ENCODE measurements at regions not wholly inside any gene's neighbourhood (a gene's known extent, or its start where the extent isn't known, plus 50 kb on each side); places are given as distances from the start of the nearest gene placed in this dataset.
"Not testable (repeated sequence)": the region's sequence is repeated elsewhere in the genome, so short reads cannot be mapped to it uniquely, and the experiment has no call there.

DNA sequence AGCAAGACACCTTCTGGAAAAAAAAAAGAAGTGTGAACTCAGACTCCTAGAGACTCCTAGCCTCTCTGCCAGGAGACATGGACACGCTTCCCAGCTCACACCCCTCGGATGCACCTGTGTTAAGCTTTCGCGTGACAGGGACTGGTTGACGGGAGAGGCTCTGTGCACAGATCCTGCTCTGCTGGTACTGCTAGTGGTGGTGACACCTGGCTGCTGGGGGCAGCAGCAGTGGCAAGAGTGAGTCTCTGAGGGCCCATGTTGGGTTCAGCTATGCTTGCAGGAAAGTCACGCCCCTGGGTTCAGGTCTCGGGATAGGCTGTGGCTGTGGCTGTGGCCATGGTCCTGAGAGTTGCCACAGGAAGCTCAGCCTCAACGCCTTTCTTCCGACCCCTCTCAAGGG, 81.1 kb downstream of the XRCC2 start:
- no peak for DNase-seq

DNA sequence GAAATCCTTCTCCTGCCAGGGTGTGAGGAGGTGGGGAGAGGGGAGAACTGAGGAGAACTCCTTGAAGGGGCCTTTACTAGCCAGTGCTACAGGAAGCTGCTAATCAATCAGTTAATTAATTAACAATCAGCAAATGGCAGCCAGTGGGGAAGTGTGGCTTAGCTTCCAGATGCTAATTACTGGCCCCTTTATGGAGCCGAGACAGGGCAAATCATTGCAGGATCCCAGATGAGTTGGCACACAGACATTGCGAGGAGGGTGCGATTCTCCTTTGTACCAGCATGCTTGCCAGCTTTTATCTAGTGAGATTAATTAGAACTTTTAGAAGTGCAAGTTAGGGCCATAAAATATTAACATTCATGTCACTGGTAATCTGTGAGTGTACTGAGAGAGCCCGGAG, 84.0 kb downstream of the XRCC2 start:
- no peak for DNase-seq

DNA sequence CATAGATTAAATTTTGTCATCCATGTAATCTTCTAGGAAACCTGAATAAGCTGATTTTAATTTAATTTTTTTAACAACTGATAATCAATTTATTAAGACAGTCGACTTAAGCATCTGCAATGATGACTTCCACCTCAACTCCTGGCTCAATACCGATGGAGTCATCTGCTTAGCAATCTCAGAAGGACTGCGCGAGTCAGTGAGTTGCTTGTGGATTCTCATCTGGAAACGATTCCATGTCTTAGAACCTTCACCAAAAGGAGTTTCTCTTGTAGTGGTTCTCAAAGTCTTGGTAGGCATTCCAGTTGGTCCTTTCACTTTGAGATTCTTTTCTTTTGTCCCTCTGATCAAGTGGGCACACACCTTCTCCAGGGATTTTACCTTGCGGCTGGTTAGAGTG, 85.5 kb downstream of the XRCC2 start:
- DNase-seq = no peak

DNA sequence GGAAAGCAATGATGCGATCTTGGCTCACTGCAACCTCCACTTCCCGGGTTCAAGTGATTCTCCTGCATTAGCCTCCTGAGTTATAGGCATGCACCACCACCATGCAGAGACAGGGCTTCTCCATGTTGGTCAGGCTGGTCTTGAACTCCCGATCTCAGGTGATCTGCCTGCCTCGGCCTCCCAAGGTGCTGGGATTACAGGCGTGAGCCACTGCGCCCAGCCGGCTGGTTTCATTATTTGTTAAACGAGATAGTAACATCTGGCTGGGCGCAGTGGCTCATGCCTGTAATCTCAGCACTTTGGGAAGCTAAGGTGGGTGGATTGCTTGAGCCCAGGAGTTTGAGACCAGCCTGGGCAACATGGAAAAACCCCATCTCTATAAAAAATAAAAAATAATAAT, 86.1 kb downstream of the XRCC2 start:
- DNase-seq = not testable (repeated sequence)

DNA sequence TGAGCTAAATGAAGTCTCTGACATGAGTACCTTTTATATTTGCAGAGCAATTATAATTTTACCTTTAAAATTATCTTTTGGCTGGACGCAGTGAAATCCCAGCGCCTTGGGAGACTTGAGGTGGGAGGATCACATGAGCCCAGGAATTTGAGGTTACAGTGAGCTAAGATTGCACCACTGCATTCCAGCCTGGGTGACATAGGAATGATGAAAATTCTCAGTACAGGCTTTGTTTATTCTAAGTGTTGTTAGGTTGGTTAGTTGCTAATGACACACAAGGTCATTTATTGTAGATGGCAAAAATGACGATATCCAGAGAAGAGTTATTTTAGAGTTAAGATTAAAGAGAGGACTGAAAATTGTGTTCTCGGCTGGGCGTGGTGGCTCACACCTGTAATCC, 87.6 kb downstream of the XRCC2 start:
- DNase-seq = no peak

DNA sequence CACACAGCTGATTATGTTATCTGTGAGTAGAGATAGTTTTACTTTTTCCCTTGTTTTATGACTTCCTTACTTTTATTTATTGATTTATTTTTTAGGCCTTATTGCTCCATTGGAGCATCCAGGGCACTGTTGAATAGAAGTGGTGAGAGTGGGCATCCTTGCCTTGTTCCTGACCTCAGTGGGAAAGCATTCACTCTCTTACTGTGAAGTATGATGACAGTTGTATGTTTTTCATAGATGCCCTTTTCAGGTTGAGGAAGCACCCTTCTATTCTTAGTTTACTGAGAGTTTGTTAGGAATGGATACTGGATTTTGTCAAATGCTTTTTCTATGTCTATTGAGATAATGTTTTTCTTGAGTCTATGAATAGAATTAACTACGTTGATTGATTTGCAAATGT, 88.6 kb downstream of the XRCC2 start:
- DNase-seq = no peak

DNA sequence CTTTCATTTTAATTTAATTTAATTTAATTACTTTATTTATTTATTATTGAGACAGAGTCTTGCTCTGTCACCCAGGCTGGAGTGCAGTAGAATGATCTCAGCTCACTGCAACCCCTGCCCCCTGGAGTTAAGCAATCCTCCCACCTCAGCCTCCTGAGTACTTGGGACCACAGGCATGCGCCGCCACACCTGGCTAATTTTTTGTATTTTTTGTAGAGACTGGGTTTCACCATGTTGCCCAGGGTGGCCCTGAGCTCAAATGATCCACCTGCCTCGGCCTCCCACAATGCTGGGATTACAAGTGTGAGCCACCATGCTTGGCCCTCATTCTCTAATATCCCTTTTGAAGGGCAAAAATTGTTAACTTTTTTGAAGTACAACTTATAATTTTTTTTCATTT, 92.9 kb downstream of the XRCC2 start:
- DNase-seq = no peak

DNA sequence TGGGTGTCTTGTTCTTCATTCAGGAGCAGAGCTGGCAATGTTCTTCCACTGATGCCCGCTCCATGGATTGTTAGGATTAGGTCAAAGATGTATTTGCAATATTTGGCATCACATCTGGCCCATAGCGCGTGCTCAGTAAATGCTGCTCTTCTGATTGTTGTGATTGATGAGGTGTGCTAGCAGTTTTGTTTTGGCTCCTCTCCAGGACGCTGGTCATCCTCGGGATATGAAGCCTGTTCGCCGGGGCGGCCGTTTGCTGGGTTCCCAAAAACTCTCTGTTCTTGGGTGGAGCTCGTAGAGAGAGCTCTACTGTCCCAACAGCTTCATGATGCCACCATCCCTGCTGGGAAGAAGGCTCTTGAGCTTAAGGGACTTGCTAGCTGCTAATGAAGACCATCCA, 96.9 kb downstream of the XRCC2 start:
- DNase-seq = no peak

DNA sequence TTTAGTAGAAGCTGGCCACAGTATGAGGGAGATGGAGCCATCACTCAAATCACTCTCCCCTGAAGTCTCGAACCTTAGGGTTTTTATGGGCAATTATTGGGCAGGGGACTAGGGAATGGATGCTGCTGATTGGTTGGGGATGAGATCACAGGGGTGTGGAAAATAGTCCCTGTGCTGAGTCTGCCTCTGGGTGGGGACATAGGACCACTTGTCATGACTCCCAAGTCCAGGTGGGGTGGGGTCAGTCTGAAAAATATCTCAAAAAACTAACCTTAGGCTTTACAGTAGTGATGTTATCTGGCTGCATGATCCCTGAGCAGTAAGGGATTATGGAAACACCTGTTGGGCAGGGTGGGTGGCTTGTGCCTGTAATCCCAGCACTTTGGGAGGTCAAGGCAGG, 98.6 kb downstream of the XRCC2 start:
- no peak for DNase-seq

DNA sequence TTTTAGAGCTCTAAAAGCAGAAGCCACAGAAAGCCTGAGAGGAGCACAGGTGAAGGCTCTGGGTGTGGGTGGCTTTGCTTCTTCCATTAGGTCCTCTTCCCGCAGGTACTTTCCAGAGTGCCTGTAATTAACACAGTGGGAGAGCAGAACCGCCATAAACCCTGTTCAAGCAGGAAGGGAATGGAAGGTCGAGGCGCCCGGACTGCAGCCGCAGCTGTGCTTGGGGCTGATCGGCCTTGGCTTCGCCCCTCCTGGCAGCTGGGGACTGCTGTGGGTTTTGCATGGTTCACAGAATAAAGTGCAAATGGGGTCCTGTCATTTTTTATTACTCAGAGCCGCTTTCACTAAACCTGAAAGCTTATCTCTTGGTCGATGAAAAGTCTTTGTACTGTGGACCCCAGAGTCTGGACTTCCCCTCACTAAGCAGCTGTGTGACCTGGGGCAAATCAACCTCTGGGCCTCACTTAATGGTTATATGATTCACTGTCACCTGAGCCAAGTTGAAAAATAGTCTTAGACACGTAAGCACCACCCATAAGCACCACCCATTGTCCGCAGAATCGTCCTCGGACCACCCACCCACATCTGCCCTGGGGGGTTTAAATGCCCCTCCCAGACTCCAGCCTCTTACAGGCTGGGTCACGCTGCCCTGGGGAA, 100.9 kb downstream of the XRCC2 start:
- no peak for DNase-seq

DNA sequence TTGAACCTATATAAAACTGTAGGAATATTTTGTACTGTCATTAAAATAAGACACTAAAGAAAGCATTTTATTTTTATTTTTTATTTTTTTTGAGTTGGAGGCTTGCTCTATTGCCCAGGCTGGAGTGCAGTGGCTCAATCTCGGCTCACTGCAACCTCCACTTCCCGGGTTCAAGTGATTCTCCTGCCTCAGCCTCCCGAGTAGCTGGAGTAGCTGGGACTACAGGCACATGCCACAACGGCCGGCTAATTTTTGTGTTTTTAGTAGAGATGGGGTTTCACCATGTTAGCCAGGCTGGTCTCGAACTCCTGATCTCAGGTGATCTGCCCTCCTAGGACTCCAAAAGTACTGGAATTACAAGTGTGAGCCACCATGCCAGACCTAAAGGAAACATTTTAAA, 102.8 kb downstream of the XRCC2 start:
- DNase-seq = not testable (repeated sequence)

DNA sequence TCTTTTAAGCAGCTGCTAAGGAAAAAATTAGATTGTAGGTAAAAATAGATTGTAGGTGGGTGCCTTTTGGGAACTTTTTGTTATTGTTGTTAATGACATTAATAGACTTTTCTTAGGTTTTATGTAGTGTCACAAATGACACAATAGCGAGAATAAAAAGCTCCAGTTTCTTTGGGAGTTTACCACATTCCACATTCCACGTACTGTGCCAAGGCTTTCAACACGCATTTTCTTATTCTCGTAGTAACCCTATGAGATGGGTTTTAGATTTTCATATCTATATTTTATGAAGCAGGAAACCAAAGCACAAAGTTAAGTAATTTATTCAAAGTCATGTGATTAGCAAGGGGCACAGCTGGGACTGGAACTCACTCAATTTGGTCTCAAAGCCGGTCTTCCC, 103.8 kb downstream of the XRCC2 start:
- no peak for DNase-seq

DNA sequence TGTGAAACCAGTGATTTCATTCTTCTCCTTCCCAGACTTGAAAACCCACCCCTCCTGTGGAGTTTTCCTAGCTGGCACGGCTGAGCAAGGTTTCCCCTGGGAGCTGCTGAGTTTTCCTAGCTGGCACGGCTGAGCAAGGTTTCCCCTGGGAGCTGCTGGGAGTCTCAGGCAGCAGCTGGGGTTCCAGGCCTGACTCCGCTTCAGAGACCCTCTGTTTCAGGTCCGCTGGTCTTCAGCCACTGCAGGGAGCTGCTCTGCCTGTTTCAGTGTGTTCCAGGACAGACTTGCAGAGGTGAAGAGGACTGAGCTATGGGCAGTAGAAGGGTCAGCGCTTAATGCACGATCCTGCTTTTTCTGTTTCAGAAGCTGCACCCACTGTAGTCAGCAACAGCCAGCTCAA, 104.9 kb downstream of the XRCC2 start:
- no peak for DNase-seq

DNA sequence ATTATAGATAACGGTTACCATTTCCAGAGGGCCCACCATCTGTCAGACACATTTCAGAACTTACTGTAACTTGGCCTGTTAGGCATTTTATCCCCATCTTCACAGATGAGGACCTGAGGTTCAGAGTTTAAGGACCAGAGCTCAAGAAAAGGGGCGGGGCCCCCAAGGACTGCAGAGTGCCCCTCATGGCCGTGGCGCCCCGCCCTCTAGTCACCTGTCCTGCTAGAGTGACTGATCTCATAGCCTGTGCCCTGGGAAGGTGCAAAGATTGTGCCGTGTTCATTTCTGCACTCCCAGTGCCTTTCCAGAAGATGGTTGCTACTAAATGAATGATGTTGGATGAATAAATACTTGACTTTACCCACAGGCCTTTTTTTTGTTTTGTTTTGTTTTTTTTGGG, 107.0 kb downstream of the XRCC2 start:
- no peak for DNase-seq

DNA sequence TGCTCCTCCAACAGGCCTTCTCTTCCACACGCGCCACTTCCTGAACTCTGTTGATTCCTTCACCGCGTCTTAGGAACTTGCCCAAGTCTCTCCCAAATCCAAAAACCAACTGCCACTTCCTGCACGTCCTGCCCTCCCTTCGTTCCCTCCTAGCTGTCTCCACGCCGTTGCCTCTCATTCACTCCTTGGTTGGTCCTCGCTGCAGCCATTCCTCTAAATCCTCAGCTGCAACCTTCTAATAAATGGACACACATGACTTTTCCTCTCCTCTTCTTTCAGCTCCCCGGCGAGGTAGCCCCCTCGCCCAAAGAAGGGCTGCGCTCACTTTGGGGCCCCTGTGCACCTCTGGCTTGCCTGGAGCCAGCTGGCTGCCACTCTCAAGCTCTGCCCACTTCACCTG, 110.2 kb downstream of the XRCC2 start:
- no peak for DNase-seq

DNA sequence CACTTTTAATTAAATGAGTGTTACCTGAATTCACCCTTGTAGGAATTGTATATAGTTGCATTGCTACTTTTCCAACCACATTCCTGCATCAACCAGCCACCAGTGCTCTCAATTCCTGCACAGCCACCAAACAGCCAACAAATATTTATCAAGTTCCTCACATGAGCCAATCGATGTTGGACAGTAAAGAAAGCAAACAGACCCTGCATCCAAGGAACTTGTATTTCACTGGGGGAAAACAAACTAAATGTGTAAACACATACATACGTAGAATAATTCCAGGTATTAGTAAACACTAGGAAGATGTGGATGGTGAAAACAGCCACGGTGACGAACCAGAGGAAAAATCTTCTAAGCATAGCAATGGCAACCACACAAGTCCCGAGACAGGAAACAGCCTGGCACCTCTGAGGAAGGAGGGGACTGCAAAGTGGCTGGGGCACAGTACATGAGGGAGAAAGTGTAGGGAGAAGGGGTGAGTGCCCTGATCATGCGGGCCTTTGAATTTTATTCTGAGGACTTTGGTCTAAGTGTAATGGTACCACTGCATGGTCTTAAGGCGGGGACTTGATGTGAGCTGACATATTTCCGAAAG, 111.2 kb downstream of the XRCC2 start:
- no peak for DNase-seq

DNA sequence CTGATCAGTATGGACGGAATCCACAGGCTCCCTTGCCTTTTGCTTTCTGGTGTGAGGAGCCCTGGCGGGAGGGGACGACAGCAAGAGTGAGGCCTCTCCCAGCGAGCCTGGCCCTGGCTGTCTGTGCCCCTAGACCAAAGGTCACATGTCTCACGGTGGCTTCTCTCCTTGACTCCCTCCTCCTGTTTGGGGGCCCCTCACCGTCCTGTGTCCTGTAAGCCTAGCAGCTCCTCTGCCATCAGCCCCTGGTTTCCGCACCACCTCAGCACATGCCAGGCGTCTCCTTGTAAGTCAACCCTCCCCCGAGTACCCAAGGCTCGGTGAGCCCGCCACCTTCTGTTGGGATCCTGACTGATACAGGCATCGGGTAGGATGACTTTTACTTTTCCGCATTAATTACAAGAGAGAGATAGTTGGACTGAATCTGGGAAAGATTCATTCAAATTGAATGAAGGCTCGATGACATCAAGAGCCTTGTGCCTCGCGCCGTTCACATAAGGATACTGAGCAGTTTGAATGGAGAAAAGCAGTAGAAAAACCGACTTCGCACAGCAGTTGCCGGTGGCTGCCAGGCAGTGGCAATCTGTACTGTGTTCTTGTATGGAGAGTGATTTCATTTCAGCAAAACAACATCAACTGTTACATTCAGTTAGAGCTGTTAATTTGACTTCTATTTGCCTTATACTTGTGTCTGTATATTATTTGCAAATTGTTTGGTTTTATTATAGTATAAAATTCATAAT, 119.8 kb downstream of the XRCC2 start:
- DNase-seq = no peak

DNA sequence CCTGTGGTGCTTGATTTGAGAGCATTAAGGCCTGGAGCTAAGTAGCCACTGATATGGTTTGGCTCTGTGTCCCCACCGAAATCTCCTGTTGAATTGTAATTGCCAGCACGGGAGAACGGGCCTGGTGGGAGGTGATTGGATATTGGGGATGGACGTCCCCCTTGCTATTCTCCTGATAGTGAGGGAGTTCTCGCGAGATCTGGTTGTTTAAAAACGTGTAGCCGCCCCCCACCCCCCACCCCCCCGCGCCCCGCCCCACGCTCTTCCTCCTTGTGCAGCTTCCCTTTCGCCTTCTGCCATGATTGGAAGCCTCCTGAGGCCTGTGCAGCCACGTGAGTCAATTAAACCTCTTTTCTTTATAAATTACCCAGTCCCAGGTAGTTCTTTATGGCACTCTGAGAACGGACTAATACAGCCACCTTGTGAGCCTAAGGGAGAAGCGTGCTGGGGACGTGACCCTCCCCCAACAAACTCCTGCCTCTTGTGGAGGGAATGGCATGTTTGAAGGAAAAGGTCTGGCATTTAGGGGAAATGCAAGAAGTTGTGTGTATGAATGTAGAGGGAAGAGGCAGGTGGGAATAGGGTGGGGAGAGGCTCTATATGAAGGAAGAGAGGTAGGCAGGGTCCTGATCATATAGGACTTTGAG, 118.0 kb upstream of the KMT2C start:
- no peak for DNase-seq

DNA sequence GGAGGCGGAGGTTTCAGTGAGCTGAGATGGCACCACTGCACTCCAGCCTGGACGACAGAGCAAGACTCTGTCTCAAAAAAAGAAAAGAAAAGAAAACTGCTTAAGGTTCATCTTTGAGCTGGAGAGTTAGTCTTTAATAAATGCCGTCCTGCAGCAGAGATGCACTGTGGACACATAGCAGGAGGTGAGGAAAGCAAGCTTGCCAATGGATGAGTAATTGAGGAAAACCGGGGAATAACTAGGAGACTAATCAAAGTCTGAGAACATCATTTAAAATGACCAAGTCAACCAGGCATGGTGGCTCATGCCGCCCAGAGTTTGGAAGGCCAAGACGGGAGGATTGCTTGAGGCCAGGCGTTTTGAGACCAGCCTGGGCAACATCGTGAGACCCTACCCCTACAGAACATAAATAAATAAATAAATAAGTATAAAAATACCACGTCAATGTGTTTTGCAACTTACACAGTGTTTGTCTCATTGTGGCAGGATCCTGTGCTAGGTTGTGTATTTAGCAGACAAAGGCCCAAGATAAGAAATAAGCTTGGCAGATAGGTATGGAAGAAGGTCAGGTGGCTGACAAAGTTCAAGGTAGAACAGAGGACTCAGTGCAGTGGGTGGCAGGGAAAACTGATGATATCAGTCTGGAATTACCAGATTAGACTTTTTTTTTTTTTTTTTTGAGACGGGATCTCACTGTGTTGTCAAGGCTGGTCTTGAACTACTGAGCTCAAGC, 115.7 kb upstream of the KMT2C start:
- DNase-seq = no peak

DNA sequence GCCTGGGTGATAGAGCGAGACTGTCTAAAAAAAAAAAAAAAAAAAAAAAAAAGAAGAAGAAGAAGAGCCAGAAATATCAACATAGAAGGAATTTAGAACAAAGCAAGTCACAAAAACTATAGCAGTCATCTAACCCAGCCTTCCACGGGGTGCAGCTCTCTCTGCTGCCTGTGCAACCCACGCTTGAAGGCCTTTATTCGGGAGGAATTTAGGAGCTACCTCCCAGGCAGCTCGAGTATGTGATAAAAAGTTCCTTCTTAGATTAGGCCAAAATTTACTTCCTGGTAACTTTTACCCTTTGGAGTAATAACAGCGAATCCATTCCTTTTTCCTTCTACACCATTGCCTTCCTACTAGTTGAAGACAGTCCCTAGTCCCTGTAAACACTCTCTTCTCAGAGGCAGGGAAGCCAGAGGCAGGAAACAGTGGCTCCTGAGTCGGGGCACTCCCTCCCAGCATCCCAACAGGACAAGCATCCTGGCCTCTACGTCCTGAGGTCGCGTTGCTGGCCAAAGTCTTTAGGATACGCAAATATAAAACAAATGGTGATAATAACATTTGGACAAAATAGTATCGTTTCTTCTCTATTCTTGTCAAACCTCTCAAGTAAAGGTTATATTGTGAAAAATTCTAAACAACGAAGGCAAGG, 109.3 kb upstream of the KMT2C start:
- no peak for DNase-seq

DNA sequence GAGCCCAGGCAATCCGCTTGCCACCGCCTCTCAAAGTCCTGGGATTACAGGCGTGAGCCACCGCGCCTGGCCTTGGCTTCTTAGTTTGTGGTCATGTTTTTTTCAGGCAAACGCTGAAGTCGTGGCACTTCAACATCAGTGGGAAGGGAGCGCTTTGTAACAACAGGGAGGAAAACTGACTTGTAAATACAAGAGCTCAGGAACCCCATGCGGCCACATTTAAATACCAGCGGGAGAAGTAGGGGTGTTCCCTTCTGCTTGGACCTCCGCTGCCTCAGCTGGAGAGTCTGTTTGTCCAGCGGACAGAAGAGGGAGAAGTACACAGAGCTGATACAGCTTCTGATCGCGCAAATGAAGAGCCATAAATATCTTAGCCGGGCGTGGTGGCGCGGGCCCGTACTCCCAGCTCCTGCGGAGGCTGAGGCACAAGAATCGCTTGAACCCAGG, 108.7 kb upstream of the KMT2C start:
- DNase-seq = no peak

DNA sequence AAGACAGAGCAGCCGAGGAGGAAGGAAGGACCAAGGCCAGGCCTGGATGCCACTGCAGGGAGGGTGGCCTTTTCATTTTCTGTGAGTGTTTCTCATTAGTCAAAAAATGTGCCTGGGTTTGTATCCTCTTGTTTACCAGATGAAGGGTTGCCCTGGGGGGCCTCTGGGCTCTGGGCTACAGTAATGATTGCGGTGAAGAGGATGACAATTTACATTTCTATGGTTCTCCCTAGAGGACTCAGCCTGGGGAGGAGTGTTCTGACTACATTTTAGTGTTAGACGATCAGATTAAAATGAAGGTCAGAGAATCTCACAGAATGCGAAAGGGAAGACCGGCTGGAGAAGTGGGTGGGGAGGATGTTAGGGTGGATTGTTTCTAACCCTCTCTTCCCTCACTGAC, 108.0 kb upstream of the KMT2C start:
- DNase-seq = no peak

DNA sequence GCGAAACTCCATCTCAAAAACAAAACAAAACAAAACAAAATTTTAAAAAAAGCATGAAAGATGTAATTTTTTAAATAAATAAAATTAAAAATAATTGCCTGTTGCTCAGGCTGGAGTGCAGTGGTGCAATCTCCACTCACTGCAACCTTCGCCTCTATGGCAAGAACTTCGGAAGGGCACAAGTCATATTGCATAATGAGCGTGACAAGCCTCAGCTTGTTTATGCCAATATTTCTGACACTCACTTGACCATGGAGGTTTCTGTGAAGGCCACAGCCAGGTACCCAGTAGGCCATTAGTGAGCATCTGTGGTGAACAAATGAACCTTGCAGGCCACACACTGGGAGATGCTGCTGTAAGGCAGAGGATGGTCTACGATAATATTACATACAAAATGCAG, 106.1 kb upstream of the KMT2C start:
- DNase-seq = no peak

Measured in activated CD4-positive, alpha-beta T cell treated with anti-CD3 and anti-CD28 coated beads, Interleukin-2, amount 50 U/mL, for 16 hours (primary cell).